SK-N-SH (cell line): ENCODE measurements at regions not wholly inside any gene's neighbourhood (a gene's known extent, or its start where the extent isn't known, plus 50 kb on each side); places are given as distances from the start of the nearest gene placed in this dataset.

Experiments used
- CHD2 ChIP-seq: fragments of 150-350 bp; IDR thresholded peaks from 2 replicates; pipeline ENCODE4 v1.6.1; 2018; ENCODE audit warnings: low read length; ENCODE audit not compliant: partially characterized antibody
- CTCF ChIP-seq: fragments of 200-600 bp; sonication (generic); IDR thresholded peaks from 2 replicates; pipeline ENCODE4 v1.6.1; 2017; ENCODE audit warnings: antibody characterized with exemption, mild to moderate bottlenecking, moderate library complexity
- EP300 ChIP-seq, 2 experiments: IDR thresholded peaks; 2 replicates each; pipeline versions ENCODE4 v1.4.0 to v1.6.1; 2012; ENCODE audit warnings: borderline replicate concordance in 1 of 2, low read depth in 1 of 2, low read length in 1 of 2
- GATA2 ChIP-seq: sonication (generic); formaldehyde crosslinking; IDR thresholded peaks from 2 replicates; pipeline ENCODE4 v1.5.0; 2020; ENCODE audit warnings: mild to moderate bottlenecking, missing genetic modification reagents
- MAX ChIP-seq: IDR thresholded peaks from 2 replicates; pipeline ENCODE4 v1.4.0; 2012; ENCODE audit warnings: low read depth
- MXI1 ChIP-seq: IDR thresholded peaks from 2 replicates; pipeline ENCODE4 v1.6.1; 2012; ENCODE audit warnings: mild to moderate bottlenecking, low read depth, low read length, improper control_type of control experiment
- NFIC ChIP-seq: IDR thresholded peaks from 2 replicates; pipeline ENCODE4 v1.4.0; 2012; ENCODE audit warnings: borderline replicate concordance
- POLR2AphosphoS5 ChIP-seq: IDR thresholded peaks from 2 replicates; pipeline ENCODE4 v1.6.1; 2012; ENCODE audit warnings: low read depth, low read length
- RAD21 ChIP-seq: IDR thresholded peaks from 2 replicates; pipeline ENCODE4 v1.6.1; 2012; ENCODE audit warnings: mild to moderate bottlenecking, low read length
- RFX5 ChIP-seq: IDR thresholded peaks from 2 replicates; pipeline ENCODE4 v1.6.1; 2012; ENCODE audit warnings: mild to moderate bottlenecking, improper control_type of control experiment, low read length
- SMC3 ChIP-seq: IDR thresholded peaks from 2 replicates; pipeline ENCODE4 v1.6.1; 2012; ENCODE audit warnings: low read depth, low read length, improper control_type of control experiment
- TEAD4 ChIP-seq: IDR thresholded peaks from 2 replicates; pipeline ENCODE4 v1.4.0; 2012; ENCODE audit warnings: mild to moderate bottlenecking, borderline replicate concordance; ENCODE audit not compliant: insufficient read depth
- USF1 ChIP-seq: IDR thresholded peaks from 2 replicates; pipeline ENCODE4 v1.4.0; 2012; ENCODE audit warnings: low read depth, borderline replicate concordance
- USF2 ChIP-seq: fragments of 150-350 bp; IDR thresholded peaks from 2 replicates; pipeline ENCODE4 v1.6.1; 2017; ENCODE audit warnings: antibody characterized with exemption, low read length, low read depth, borderline replicate concordance

- TF ChIP-seq CTCF (no peak), MAX (no peak), POLR2AphosphoS5 (no peak), NFIC (no peak), RFX5 (no peak), EP300 (IDR thresholded peaks at IDR 0.05; ENCODE audit: borderline replicate concordance in 1 of 2, low read depth in 1 of 2, low read length in 1 of 2) (no peak), CHD2 (no peak), USF1 (no peak), TEAD4 (no peak), SMC3 (no peak), RAD21 (no peak), GATA2 (CRISPR knock-in tag) (no peak), USF2 (no peak), MXI1 (no peak)
Observed at GRCh38 chr1:177495878-177496277, 325.1 kb downstream of the BRINP2 start.
